DND-41 (cell line): ENCODE measurements at regions not wholly inside any gene's neighbourhood (a gene's known extent, or its start where the extent isn't known, plus 50 kb on each side); places are given as distances from the start of the nearest gene placed in this dataset.
A peak's percentile ranks its signal among the peaks of the same experiment; 100 is the strongest.

ENCODE experiments used
- ATAC-seq: fragments of 200-7000 bp; cut with Tn5 transposase; 3 replicates; pipeline ENCODE4 v1.9.1; 2021; ENCODE audit warnings: low read depth; ENCODE audit not compliant: insufficient read depth
- DNase-seq: peaks from one replicate; pipeline ENCODE4 v3.0.0-alpha.2; 2020
- H2AFZ ChIP-seq: 2 replicates; pipeline ENCODE4 v1.6.0; 2012; ENCODE audit warnings: low read depth, low read length
- H3K27ac ChIP-seq: 2 replicates; pipeline ENCODE4 v1.5.1; 2012; ENCODE audit warnings: low read length, inconsistent platforms
- H3K27me3 ChIP-seq: fragments of 200-600 bp; sonication (generic); 2 replicates; pipeline ENCODE4 v1.6.0; 2012; ENCODE audit warnings: low read length, mild to moderate bottlenecking, inconsistent platforms; ENCODE audit not compliant: insufficient read depth, poor library complexity
- H3K36me3 ChIP-seq: 2 replicates; pipeline ENCODE4 v1.5.1; 2012; ENCODE audit warnings: low read length, inconsistent platforms; ENCODE audit not compliant: insufficient read depth
- H3K4me1 ChIP-seq: 2 replicates; pipeline ENCODE4 v1.5.1; 2012; ENCODE audit warnings: mild to moderate bottlenecking, low read length; ENCODE audit not compliant: insufficient read depth
- H3K4me2 ChIP-seq: 2 replicates; pipeline ENCODE4 v1.6.0; 2012; ENCODE audit warnings: mild to moderate bottlenecking, moderate library complexity, low read length, inconsistent platforms; ENCODE audit not compliant: insufficient read depth
- H3K4me3 ChIP-seq, 2 experiments: fragments of 200-600 bp in 1 of 2; shearing (Covaris generic) in 1 of 2; 2 replicates each; pipeline ENCODE4 v1.5.1; 2012 to 2016; ENCODE audit warnings: inconsistent platforms in 2 of 2, low read length in 2 of 2, mild to moderate bottlenecking in 2 of 2, low read depth in 1 of 2, moderate library complexity in 1 of 2
- H3K79me2 ChIP-seq: 2 replicates; pipeline ENCODE4 v1.6.0; 2012; ENCODE audit warnings: low read length, inconsistent platforms; ENCODE audit not compliant: insufficient read depth
- H3K9ac ChIP-seq: 2 replicates; pipeline ENCODE4 v1.6.0; 2012; ENCODE audit warnings: low read depth, mild to moderate bottlenecking, inconsistent platforms, low read length, moderate library complexity
- H3K9me3 ChIP-seq: 2 replicates; pipeline ENCODE4 v1.5.1; 2012; ENCODE audit warnings: low read length, moderate library complexity, mild to moderate bottlenecking, inconsistent platforms; ENCODE audit not compliant: insufficient read depth, severe bottlenecking
- H4K20me1 ChIP-seq: 2 replicates; pipeline ENCODE4 v1.6.0; 2012; ENCODE audit warnings: low read length; ENCODE audit not compliant: insufficient read depth
- EZH2 ChIP-seq: IDR thresholded peaks from 3 replicates; pipeline ENCODE4 v1.6.1; 2012; ENCODE audit warnings: borderline replicate concordance, low read depth, mild to moderate bottlenecking, moderate library complexity, low read length, inconsistent platforms; ENCODE audit not compliant: severe bottlenecking
- TF ChIP-seq, protein P1 (sequence below): IDR thresholded peaks from 2 replicates; pipeline ENCODE4 v1.5.1; 2012; ENCODE audit warnings: borderline replicate concordance, low read length, moderate library complexity, mild to moderate bottlenecking; ENCODE audit not compliant: poor library complexity, severe bottlenecking; ENCODE audit errors: extremely low read depth

DNA sequence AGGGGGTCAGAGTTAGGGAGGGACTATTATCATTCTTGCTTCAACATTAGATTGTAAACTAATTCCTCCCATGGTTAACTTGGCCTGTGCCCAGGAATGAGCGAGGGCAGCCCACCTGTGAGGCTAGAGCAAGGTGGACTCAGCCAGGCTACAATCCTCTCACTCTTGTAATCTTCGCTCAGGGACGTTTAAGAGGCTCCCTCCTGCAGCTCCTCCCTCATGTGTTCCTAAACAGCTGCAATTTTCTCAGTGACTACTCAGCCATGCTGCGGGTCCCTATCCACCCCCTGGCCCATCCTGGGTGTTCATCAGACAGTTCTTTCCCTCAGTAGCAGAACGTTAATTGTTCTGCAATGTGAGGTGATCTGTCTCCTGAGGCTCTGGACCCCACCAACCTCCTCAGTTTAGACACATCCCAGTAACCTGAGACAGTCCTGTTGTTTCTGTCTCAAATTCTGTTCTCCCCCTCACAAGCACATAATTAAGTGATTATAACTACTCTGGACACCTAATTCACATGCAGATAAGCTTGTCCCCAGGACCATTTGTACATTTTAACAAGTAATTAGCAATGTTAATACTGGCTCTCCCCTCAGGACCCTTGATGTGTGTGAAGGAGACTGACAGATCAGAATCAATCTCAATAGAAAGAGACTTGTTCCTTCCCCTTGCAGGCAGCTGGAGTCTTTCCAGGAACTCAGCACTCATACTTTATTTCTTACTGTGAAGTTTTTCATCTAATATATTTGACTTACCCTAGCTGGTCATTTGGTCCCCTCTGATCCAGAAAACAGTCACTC lies 337.2 kb upstream of the B3GAT1 start:
- Histone ChIP-seq H3K4me3 (no peak overlapping the region), H3K36me3 (no peaks in the 10 kb centered on the region), H2AFZ (no peak overlapping the region), H3K9ac (no peak overlapping the region), H3K79me2 (no peaks in the 10 kb centered on the region), H3K9me3 (peaks cover 9% of the 10 kb centered on the region), H3K4me2 (no peak overlapping the region), H3K4me1 (peaks cover 14% of the 10 kb centered on the region), H3K27me3 (no peaks in the 10 kb centered on the region), H4K20me1 (no peaks in the 10 kb centered on the region), H3K27ac (peak overlapping the region; percentile 28)
- TF ChIP-seq, protein P1, sequence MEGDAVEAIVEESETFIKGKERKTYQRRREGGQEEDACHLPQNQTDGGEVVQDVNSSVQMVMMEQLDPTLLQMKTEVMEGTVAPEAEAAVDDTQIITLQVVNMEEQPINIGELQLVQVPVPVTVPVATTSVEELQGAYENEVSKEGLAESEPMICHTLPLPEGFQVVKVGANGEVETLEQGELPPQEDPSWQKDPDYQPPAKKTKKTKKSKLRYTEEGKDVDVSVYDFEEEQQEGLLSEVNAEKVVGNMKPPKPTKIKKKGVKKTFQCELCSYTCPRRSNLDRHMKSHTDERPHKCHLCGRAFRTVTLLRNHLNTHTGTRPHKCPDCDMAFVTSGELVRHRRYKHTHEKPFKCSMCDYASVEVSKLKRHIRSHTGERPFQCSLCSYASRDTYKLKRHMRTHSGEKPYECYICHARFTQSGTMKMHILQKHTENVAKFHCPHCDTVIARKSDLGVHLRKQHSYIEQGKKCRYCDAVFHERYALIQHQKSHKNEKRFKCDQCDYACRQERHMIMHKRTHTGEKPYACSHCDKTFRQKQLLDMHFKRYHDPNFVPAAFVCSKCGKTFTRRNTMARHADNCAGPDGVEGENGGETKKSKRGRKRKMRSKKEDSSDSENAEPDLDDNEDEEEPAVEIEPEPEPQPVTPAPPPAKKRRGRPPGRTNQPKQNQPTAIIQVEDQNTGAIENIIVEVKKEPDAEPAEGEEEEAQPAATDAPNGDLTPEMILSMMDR, result no peak
- TF ChIP-seq EZH2, result no peak
- ATAC-seq, result no peak
- no peak for DNase-seq

DNA sequence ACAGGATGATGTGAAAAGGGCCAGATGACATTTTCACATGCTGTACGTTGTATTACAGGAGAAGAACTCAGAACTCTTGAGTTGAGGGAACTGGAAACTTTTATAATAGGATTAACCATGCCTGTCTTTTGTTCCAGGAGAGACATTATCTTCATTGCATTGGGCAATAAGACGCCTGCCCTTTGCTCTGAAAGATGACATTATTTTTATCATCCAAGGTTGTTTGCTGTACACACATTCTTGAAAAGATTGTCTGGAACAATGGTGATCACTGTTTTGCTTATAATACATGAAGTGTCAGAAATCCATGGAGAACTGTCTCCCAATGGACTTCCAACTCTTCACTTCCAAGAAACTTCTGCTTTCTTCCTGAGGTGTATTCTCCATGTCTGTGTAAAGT lies 334.6 kb upstream of the B3GAT1 start:
- Histone ChIP-seq H3K27me3 (no peaks in the 10 kb centered on the region), H3K9me3 (peaks cover 9% of the 10 kb centered on the region), H3K9ac (no peak overlapping the region), H3K4me1 (peaks cover 40% of the 10 kb centered on the region), H3K27ac (no peak overlapping the region), H3K36me3 (no peaks in the 10 kb centered on the region), H3K4me3 (no peak overlapping the region), H2AFZ (no peak overlapping the region), H4K20me1 (no peaks in the 10 kb centered on the region), H3K4me2 (no peak overlapping the region), H3K79me2 (no peaks in the 10 kb centered on the region)
- no peak for DNase-seq
- no peak for TF ChIP-seq EZH2
- TF ChIP-seq, protein P1, result no peak
- ATAC-seq, result no peak

DNA sequence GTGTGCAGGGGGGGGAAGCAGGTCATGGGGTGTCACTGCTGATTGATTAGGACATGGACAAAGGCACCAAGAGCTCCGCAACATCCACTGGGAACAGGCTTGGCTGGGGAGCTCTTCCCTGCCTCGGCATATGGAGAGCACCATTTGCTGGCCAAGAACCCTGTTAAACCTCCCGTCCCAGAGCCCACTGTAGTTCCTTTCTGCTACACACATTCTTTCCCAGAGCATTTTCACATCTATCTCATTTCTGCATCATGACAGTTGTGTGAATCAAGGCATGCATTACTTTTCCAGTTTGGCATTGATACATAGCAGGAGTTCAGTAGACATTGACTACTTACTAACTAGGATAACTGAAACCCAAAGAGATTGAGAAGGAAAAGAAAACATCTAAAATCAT lies 333.4 kb upstream of the B3GAT1 start:
- Histone ChIP-seq H3K79me2 (no peaks in the 10 kb centered on the region), H3K36me3 (no peaks in the 10 kb centered on the region), H3K27ac (no peak overlapping the region), H2AFZ (no peak overlapping the region), H3K27me3 (no peaks in the 10 kb centered on the region), H3K9me3 (peaks cover 9% of the 10 kb centered on the region), H3K4me3 (no peak overlapping the region), H3K4me1 (peaks cover 51% of the 10 kb centered on the region), H3K9ac (no peak overlapping the region), H3K4me2 (no peak overlapping the region), H4K20me1 (no peaks in the 10 kb centered on the region)
- no peak for DNase-seq
- TF ChIP-seq, protein P1, result no peak
- no peak for ATAC-seq
